SK-N-SH (cell line): ENCODE measurements at regions not wholly inside any gene's neighbourhood (a gene's known extent, or its start where the extent isn't known, plus 50 kb on each side); places are given as distances from the start of the nearest gene placed in this dataset.

Experiments used
- CTCF ChIA-PET: fragments of 300-600, 350-600 bp; formaldehyde crosslinking; extraction: SDS; loops from one replicate; lab custom pipeline; 2021; lab: Yijun Ruan, JAX
- POLR2A ChIA-PET: fragments of 350-600 bp; sonication (Branson Sonifier 250); formaldehyde crosslinking; extraction: SDS; loops from one replicate; lab custom pipeline; 2020; ENCODE audit warnings: antibody characterized with exemption, inconsistent platforms; lab: Yijun Ruan, JAX
- DNase-seq: peaks from one replicate; pipeline ENCODE4 v3.0.0; 2012
- H2AFZ ChIP-seq: fragments of 200-600 bp; sonication (generic); 2 replicates; pipeline ENCODE4 v1.8.1; 2016; ENCODE audit warnings: antibody characterized with exemption, mild to moderate bottlenecking, low read depth
- H3F3A ChIP-seq: fragments of 200-600 bp; sonication (generic); replicated peaks from 2 replicates; pipeline ENCODE3; 2016; ENCODE audit warnings: antibody characterized with exemption, mild to moderate bottlenecking; ENCODE audit not compliant: insufficient read depth
- H3K27ac ChIP-seq, 2 experiments: fragments of 200-500 bp in 1 of 2; fragments of 200-600 bp in 1 of 2; sonication (Bioruptor generic) in 1 of 2; sonication (generic), shearing (Covaris generic) in 1 of 2; 2 replicates each; pipeline versions ENCODE4 v1.5.1 to v1.6.1; 2014 to 2016; ENCODE audit warnings: low read depth in 2 of 2, inconsistent platforms in 1 of 2, low read length in 1 of 2, mild to moderate bottlenecking in 1 of 2, mixed read lengths in 1 of 2
- H3K27me3 ChIP-seq: fragments of 200-600 bp; sonication (generic), shearing (Covaris generic); 2 replicates; pipeline ENCODE4 v1.6.1; 2016; ENCODE audit warnings: mixed run types; ENCODE audit not compliant: insufficient read depth
- H3K36me3 ChIP-seq, 2 experiments: fragments of 200-500 bp in 1 of 2; fragments of 200-600 bp in 1 of 2; sonication (Bioruptor generic) in 1 of 2; sonication (generic) in 1 of 2; replicated peaks in 1 of 2; 2 replicates each; pipeline versions ENCODE3 to v1.5.1; 2014 to 2016; ENCODE audit warnings: low read length in 1 of 2, mild to moderate bottlenecking in 1 of 2; ENCODE audit not compliant: insufficient read depth in 2 of 2, control insufficient read depth in 1 of 2
- H3K4me1 ChIP-seq, 2 experiments: fragments of 200-500 bp in 1 of 2; fragments of 200-600 bp in 1 of 2; sonication (Bioruptor generic) in 1 of 2; sonication (generic), shearing (Covaris generic) in 1 of 2; 2 replicates each; pipeline versions ENCODE4 v1.5.1 to v1.6.1; 2014 to 2016; ENCODE audit warnings: low read depth in 1 of 2, low read length in 1 of 2, mixed run types in 1 of 2; ENCODE audit not compliant: insufficient read depth in 2 of 2, control insufficient read depth in 1 of 2
- H3K4me2 ChIP-seq: fragments of 200-600 bp; sonication (generic), shearing (Covaris generic); 2 replicates; pipeline ENCODE4 v1.6.1; 2017; ENCODE audit warnings: mixed run types
- H3K4me3 ChIP-seq, 2 experiments: fragments of 200-500 bp in 1 of 2; fragments of 200-600 bp in 1 of 2; sonication (Bioruptor generic) in 1 of 2; sonication (generic), shearing (Covaris generic) in 1 of 2; 2 replicates each; pipeline versions ENCODE4 v1.5.1 to v1.8.1; 2014 to 2016; ENCODE audit warnings: low read depth in 2 of 2, inconsistent platforms in 1 of 2, low read length in 1 of 2, mild to moderate bottlenecking in 1 of 2, mixed read lengths in 1 of 2, moderate library complexity in 1 of 2
- H3K79me2 ChIP-seq: fragments of 200-600 bp; sonication (generic); 2 replicates; pipeline ENCODE4 v1.8.1; 2017; ENCODE audit warnings: mild to moderate bottlenecking; ENCODE audit not compliant: insufficient read depth
- H3K9ac ChIP-seq: fragments of 200-600 bp; sonication (generic); 2 replicates; pipeline ENCODE4 v1.6.1; 2017; ENCODE audit warnings: mixed run types
- H3K9me2 ChIP-seq: fragments of 200-600 bp; sonication (generic); 2 replicates; pipeline ENCODE4 v1.6.1; 2017; ENCODE audit warnings: mixed run types
- H3K9me3 ChIP-seq: fragments of 200-600 bp; sonication (generic); 2 replicates; pipeline ENCODE4 v1.6.1; 2017; ENCODE audit warnings: mixed run types, mild to moderate bottlenecking, moderate library complexity
- H4K20me1 ChIP-seq: fragments of 200-600 bp; sonication (generic); 2 replicates; pipeline ENCODE4 v1.6.1; 2017; ENCODE audit warnings: mild to moderate bottlenecking, mixed run types; ENCODE audit not compliant: insufficient read depth
- CHD2 ChIP-seq: fragments of 150-350 bp; IDR thresholded peaks from 2 replicates; pipeline ENCODE4 v1.6.1; 2018; ENCODE audit warnings: low read length; ENCODE audit not compliant: partially characterized antibody
- EP300 ChIP-seq, 2 experiments: IDR thresholded peaks; 2 replicates each; pipeline versions ENCODE4 v1.4.0 to v1.6.1; 2012; ENCODE audit warnings: borderline replicate concordance in 1 of 2, low read depth in 1 of 2, low read length in 1 of 2
- EZH2phosphoT487 ChIP-seq: fragments of 200-600 bp; sonication (generic); IDR thresholded peaks from 2 replicates; pipeline ENCODE4 v1.6.1; 2017; ENCODE audit warnings: low read depth, mixed run types, mild to moderate bottlenecking, antibody characterized with exemption, moderate library complexity, borderline replicate concordance
- FOSL2 ChIP-seq: IDR thresholded peaks from 2 replicates; pipeline ENCODE4 v1.4.0; 2012; ENCODE audit warnings: low read depth, mild to moderate bottlenecking, moderate library complexity, borderline replicate concordance
- FOXM1 ChIP-seq: IDR thresholded peaks from 2 replicates; pipeline ENCODE4 v1.4.0; 2012; ENCODE audit warnings: low read depth, mild to moderate bottlenecking
- GATA2 ChIP-seq: sonication (generic); formaldehyde crosslinking; IDR thresholded peaks from 2 replicates; pipeline ENCODE4 v1.5.0; 2020; ENCODE audit warnings: mild to moderate bottlenecking, missing genetic modification reagents
- RCOR1 ChIP-seq: fragments of 150-350 bp; IDR thresholded peaks from 2 replicates; pipeline ENCODE4 v1.6.1; 2017; ENCODE audit warnings: antibody characterized with exemption, low read length
- RXRA ChIP-seq: IDR thresholded peaks from 2 replicates; pipeline ENCODE4 v1.4.0; 2012; ENCODE audit warnings: low read depth, mild to moderate bottlenecking, borderline replicate concordance
- TCF12 ChIP-seq: IDR thresholded peaks from 2 replicates; pipeline ENCODE4 v1.4.0; 2012
- WGBS: methylation state at CpG from one replicate; pipeline ENCODE4 v1.1.6; 2017; ENCODE audit warnings: low lambda C conversion rate; 5-methylcytosine and 5-hydroxymethylcytosine counted together
- TF ChIP-seq, protein P1 (sequence below): fragments of 150-350 bp; IDR thresholded peaks from 2 replicates; pipeline ENCODE4 v1.6.1; 2017; ENCODE audit warnings: antibody characterized with exemption, low read length, low read depth, borderline replicate concordance
- TF ChIP-seq, protein P2 (sequence below): IDR thresholded peaks from 2 replicates; pipeline ENCODE4 v1.4.0; 2012; ENCODE audit warnings: low read depth

DNA sequence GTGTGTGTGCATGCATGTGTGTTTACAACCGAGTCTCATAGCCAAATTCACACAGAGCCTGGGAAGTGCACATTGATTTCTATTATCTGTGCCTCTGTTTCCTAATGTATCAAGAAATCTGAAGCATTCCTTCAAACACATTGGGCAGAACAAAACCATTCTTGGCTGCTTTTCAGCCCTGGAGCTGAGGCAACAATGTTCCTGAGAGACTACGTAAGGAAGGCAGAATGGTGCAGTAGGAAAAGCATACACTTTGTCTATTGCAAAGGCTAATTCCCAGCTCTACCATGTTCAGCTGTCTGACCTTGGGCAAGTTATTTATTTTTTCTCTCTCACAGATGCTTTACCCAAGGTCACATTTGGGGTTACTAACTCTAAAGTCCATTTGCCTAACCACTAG is 575.5 kb downstream of the SOX6 start:
- Histone ChIP-seq H3K9ac (no peak overlapping the region), H3K27me3 (no peaks in the 10 kb centered on the region), H3K4me1 (peaks cover 0 to 12% of the 10 kb centered on the region in 2 experiments; a peak in 3 of 4 replicates), H3K9me2 (no peaks in the 10 kb centered on the region), H3K4me2 (no peak overlapping the region), H4K20me1 (no peaks in the 10 kb centered on the region), H3F3A (no peaks in the 10 kb centered on the region), H2AFZ (no peak overlapping the region), H3K36me3 (no peaks in the 10 kb centered on the region), H3K4me3 (no peak overlapping the region), H3K27ac (no peak overlapping the region), H3K79me2 (no peaks in the 10 kb centered on the region), H3K9me3 (no peaks in the 10 kb centered on the region)
- WGBS = 24% methylated on average over 2 of the region's 2 CpGs
- ChIA-PET CTCF (interaction anchor here (1.0 to 1.5 kb wide), 3 partner anchors 27 to 131 kb away, joined by 3 to 4 read pairs (median 3); no protein-coding TSS in a partner anchor), POLR2A (no interaction called here)
- TF ChIP-seq RCOR1 = no peak
- DNase-seq = no peak

DNA sequence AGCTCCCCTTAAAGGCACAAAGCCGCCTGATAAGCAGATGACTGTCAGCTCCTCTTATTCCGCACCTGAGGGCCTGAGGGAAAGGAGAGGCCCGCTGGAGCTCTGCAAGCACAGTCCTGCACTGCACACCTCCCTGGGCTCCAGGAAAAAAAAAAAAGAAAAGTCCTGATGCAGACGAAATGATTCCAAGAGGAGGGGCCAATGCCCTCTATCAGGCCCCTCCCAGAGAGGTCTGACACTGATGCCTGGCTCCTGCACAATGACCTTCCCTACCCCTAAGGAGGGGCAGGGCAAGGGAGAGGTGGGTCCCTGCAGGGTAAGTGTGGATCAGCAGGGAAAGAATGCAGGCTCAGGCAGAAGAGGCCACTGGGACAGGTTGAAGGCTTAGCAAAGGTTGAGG is 572.7 kb downstream of the SOX6 start:
- H3K9me3 ChIP-seq = no peaks in the 10 kb centered on the region
- 42% methylated on average over 4 of the region's 4 CpGs for WGBS
- no peak overlapping the region for H3K4me3 ChIP-seq
- H4K20me1 ChIP-seq = no peaks in the 10 kb centered on the region
- H3K9me2 ChIP-seq = no peaks in the 10 kb centered on the region
- no peak overlapping the region for H2AFZ ChIP-seq
- CTCF ChIA-PET = interaction anchor here (0.9 to 1.3 kb wide), 5 partner anchors 9 to 162 kb away, joined by 3 read pairs; no protein-coding TSS in a partner anchor
- H3K36me3 ChIP-seq = no peaks in the 10 kb centered on the region
- H3K9ac ChIP-seq = no peak overlapping the region
- no peak overlapping the region for H3K4me2 ChIP-seq
- H3K27ac ChIP-seq = no peak overlapping the region
- peaks cover 0 to 3% of the 10 kb centered on the region in 2 experiments; a peak in 1 of 4 replicates for H3K4me1 ChIP-seq
- no peaks in the 10 kb centered on the region for H3K79me2 ChIP-seq
- no peak for DNase-seq
- TF ChIP-seq, protein P1, sequence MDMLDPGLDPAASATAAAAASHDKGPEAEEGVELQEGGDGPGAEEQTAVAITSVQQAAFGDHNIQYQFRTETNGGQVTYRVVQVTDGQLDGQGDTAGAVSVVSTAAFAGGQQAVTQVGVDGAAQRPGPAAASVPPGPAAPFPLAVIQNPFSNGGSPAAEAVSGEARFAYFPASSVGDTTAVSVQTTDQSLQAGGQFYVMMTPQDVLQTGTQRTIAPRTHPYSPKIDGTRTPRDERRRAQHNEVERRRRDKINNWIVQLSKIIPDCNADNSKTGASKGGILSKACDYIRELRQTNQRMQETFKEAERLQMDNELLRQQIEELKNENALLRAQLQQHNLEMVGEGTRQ = no peak
- TF ChIP-seq FOXM1 (no peak), FOSL2 (no peak), EP300 (IDR thresholded peaks at IDR 0.05; ENCODE audit: borderline replicate concordance in 1 of 2, low read depth in 1 of 2, low read length in 1 of 2) (no peak), CHD2 (no peak), RXRA (no peak), EZH2phosphoT487 (no peak), GATA2 (CRISPR knock-in tag) (no peak), TCF12 (no peak)
- TF ChIP-seq, protein P2, sequence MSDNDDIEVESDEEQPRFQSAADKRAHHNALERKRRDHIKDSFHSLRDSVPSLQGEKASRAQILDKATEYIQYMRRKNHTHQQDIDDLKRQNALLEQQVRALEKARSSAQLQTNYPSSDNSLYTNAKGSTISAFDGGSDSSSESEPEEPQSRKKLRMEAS = no peak
- no peaks in the 10 kb centered on the region for H3K27me3 ChIP-seq
- POLR2A ChIA-PET = no interaction called here
- H3F3A ChIP-seq = no peaks in the 10 kb centered on the region
